ENCODE measurements at regions not wholly inside any gene's neighbourhood (a gene's known extent, or its start where the extent isn't known, plus 50 kb on each side); places are given as distances from the start of the nearest gene placed in this dataset.

DNA sequence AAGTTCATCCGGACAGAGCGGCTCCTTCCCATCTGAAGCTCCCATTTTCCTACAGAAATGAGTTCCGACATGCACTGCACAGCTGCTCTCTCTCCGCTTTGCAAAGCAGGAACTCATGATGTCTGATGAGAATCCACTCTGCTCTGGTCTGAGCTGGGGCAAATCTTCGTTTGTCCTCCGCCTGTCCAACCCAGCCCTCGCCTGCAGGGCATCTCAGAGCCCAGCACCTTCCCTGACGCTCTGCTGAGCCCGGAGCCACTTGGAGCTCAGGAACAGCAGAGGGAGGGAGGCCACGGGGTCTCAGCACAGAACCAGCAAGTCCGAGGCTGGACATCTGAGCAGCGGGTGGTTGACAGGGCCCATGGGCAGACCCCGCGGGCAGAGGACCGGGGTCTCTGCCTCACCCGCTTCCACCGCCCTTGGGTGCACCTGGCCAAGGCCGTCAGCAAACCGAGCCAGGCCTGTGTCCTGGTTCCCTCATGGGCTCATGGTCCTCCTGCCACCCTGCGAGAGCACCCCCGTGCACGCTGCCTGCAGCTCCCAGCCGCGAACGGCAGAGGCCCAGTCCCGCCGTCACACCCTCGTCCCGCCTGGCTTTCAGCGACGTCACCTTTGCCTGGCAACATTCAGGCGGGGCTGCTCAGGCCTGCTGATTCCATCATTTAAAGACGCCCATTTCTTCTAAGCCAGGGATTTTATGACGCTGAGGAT lies 78.5 kb upstream of the BHLHE23 start:
- no peak for FAIRE-seq
- POLR2A ChIA-PET, result no interaction called here

More for the DNA sequence above, 78.5 kb upstream of the BHLHE23 start:
- in situ Hi-C loops (cut with MboI), result no loop called here
- Histone ChIP-seq H3K4me3 (no peak overlapping the region), H3K27me3 (ENCODE audit: control insufficient read depth in 2 of 2, insufficient read depth in 2 of 2, low read length in 2 of 2) (peaks cover 39 to 79% of the 10 kb centered on the region in 2 experiments), H3K9me1 (ENCODE audit: control insufficient read depth, insufficient read depth, low read length) (no peaks in the 10 kb centered on the region), H3K27ac (ENCODE audit: extremely low read depth, low read depth, low read length) (no peak overlapping the region), H3K79me2 (ENCODE audit: control insufficient read depth, insufficient read depth, low read length) (no peaks in the 10 kb centered on the region), H3K9ac (ENCODE audit: insufficient read depth in 1 of 2, low read depth in 2 of 2, low read length in 2 of 2) (no peak overlapping the region), H2AFZ (ENCODE audit: low read depth, low read length) (no peak overlapping the region), H3K4me1 (replicated peaks in 1 of 2; ENCODE audit: control insufficient read depth in 2 of 2, insufficient read depth in 2 of 2, low read length in 2 of 2) (no peaks in the 10 kb centered on the region; a peak in 1 of 5 replicates), H4K20me1 (replicated peaks; ENCODE audit: control insufficient read depth, insufficient read depth, low read length) (peaks cover 21% of the 10 kb centered on the region; the same call in 1 of the 2 replicates), H3K36me3 (ENCODE audit: control insufficient read depth, insufficient read depth, low read length) (no peaks in the 10 kb centered on the region), H3K9me3 (replicated peaks; ENCODE audit: control insufficient read depth, insufficient read depth, low read depth, low read length) (no peaks in the 10 kb centered on the region), H3K4me2 (ENCODE audit: insufficient read depth, low read length) (no peak overlapping the region)
- WGBS (ENCODE audit: insufficient coverage, low coverage, missing lambda C conversion rate), result 3% methylated on average over 25 of the region's 34 CpGs
- TF ChIP-seq, protein P1, sequence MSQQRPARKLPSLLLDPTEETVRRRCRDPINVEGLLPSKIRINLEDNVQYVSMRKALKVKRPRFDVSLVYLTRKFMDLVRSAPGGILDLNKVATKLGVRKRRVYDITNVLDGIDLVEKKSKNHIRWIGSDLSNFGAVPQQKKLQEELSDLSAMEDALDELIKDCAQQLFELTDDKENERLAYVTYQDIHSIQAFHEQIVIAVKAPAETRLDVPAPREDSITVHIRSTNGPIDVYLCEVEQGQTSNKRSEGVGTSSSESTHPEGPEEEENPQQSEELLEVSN (IDR thresholded peaks at IDR 0.05; ENCODE audit: borderline replicate concordance in 1 of 2, extremely low read depth in 1 of 2, insufficient read depth in 1 of 2, insufficient read length in 1 of 2, low read depth in 1 of 2, low read length in 1 of 2, poor library complexity in 1 of 2, severe bottlenecking in 1 of 2), result peak in 1 of 2 experiments; percentile 9
- TF ChIP-seq, protein P2, sequence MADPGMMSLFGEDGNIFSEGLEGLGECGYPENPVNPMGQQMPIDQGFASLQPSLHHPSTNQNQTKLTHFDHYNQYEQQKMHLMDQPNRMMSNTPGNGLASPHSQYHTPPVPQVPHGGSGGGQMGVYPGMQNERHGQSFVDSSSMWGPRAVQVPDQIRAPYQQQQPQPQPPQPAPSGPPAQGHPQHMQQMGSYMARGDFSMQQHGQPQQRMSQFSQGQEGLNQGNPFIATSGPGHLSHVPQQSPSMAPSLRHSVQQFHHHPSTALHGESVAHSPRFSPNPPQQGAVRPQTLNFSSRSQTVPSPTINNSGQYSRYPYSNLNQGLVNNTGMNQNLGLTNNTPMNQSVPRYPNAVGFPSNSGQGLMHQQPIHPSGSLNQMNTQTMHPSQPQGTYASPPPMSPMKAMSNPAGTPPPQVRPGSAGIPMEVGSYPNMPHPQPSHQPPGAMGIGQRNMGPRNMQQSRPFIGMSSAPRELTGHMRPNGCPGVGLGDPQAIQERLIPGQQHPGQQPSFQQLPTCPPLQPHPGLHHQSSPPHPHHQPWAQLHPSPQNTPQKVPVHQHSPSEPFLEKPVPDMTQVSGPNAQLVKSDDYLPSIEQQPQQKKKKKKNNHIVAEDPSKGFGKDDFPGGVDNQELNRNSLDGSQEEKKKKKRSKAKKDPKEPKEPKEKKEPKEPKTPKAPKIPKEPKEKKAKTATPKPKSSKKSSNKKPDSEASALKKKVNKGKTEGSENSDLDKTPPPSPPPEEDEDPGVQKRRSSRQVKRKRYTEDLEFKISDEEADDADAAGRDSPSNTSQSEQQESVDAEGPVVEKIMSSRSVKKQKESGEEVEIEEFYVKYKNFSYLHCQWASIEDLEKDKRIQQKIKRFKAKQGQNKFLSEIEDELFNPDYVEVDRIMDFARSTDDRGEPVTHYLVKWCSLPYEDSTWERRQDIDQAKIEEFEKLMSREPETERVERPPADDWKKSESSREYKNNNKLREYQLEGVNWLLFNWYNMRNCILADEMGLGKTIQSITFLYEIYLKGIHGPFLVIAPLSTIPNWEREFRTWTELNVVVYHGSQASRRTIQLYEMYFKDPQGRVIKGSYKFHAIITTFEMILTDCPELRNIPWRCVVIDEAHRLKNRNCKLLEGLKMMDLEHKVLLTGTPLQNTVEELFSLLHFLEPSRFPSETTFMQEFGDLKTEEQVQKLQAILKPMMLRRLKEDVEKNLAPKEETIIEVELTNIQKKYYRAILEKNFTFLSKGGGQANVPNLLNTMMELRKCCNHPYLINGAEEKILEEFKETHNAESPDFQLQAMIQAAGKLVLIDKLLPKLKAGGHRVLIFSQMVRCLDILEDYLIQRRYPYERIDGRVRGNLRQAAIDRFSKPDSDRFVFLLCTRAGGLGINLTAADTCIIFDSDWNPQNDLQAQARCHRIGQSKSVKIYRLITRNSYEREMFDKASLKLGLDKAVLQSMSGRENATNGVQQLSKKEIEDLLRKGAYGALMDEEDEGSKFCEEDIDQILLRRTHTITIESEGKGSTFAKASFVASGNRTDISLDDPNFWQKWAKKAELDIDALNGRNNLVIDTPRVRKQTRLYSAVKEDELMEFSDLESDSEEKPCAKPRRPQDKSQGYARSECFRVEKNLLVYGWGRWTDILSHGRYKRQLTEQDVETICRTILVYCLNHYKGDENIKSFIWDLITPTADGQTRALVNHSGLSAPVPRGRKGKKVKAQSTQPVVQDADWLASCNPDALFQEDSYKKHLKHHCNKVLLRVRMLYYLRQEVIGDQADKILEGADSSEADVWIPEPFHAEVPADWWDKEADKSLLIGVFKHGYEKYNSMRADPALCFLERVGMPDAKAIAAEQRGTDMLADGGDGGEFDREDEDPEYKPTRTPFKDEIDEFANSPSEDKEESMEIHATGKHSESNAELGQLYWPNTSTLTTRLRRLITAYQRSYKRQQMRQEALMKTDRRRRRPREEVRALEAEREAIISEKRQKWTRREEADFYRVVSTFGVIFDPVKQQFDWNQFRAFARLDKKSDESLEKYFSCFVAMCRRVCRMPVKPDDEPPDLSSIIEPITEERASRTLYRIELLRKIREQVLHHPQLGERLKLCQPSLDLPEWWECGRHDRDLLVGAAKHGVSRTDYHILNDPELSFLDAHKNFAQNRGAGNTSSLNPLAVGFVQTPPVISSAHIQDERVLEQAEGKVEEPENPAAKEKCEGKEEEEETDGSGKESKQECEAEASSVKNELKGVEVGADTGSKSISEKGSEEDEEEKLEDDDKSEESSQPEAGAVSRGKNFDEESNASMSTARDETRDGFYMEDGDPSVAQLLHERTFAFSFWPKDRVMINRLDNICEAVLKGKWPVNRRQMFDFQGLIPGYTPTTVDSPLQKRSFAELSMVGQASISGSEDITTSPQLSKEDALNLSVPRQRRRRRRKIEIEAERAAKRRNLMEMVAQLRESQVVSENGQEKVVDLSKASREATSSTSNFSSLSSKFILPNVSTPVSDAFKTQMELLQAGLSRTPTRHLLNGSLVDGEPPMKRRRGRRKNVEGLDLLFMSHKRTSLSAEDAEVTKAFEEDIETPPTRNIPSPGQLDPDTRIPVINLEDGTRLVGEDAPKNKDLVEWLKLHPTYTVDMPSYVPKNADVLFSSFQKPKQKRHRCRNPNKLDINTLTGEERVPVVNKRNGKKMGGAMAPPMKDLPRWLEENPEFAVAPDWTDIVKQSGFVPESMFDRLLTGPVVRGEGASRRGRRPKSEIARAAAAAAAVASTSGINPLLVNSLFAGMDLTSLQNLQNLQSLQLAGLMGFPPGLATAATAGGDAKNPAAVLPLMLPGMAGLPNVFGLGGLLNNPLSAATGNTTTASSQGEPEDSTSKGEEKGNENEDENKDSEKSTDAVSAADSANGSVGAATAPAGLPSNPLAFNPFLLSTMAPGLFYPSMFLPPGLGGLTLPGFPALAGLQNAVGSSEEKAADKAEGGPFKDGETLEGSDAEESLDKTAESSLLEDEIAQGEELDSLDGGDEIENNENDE (IDR thresholded peaks at IDR 0.05; ENCODE audit: low read depth, low read length), result no peak
- TF ChIP-seq CREM (IDR thresholded peaks at IDR 0.05; ENCODE audit: low read depth), result 0 out of 2 replicates have a peak, but pooled peaks have one; percentile 15
- CTCF ChIA-PET (ENCODE audit: low intra/inter-chr PET ratio), result no interaction called here
- no TSS peak for BruUV-seq (replicated peaks)
- intact Hi-C loops (cut with micrococcal nuclease), result no loop called here
- ATAC-seq (no peak; the same call in 2 of the 3 replicates), DNase-seq (ENCODE audit: extremely low read depth in 1 of 4, low spot score in 3 of 4) (no peak)

Data from K562 (cell line).